Memory B cell (primary cell): ENCODE measurements at regions not wholly inside any gene's neighbourhood (a gene's known extent, or its start where the extent isn't known, plus 50 kb on each side); places are given as distances from the start of the nearest gene placed in this dataset.
"Not testable (repeated sequence)": the region's sequence is repeated elsewhere in the genome, so short reads cannot be mapped to it uniquely, and the experiment has no call there.

Source experiments
- ATAC-seq: fragments of 150-1000 bp; cut with Tn5 transposase; 2 replicates; pipeline ENCODE4 v1.10.0; 2021; ENCODE audit warnings: low read depth, mild to moderate bottlenecking, moderate library complexity
- DNase-seq, 2 donors: peaks; one replicate each; pipeline ENCODE4 v3.0.0; 2022; ENCODE audit warnings: low spot score in 2 of 2
- H3K27ac Mint-ChIP-seq: one replicate; pipeline ENCODE4 v1.8.0; 2022; ENCODE audit warnings: mild to moderate bottlenecking, moderate library complexity, mixed read lengths
- H3K27me3 Mint-ChIP-seq: one replicate; pipeline ENCODE4 v1.8.0; 2022; ENCODE audit warnings: mixed read lengths
- H3K36me3 Mint-ChIP-seq: one replicate; pipeline ENCODE4 v1.8.0; 2022; ENCODE audit warnings: mild to moderate bottlenecking, mixed read lengths
- H3K4me1 Mint-ChIP-seq: one replicate; pipeline ENCODE4 v1.8.0; 2022; ENCODE audit warnings: mixed read lengths
- H3K4me3 Mint-ChIP-seq: one replicate; pipeline ENCODE4 v1.8.0; 2022; ENCODE audit warnings: mild to moderate bottlenecking, moderate library complexity, mixed read lengths
- H3K9me3 Mint-ChIP-seq: one replicate; pipeline ENCODE4 v1.8.0; 2022; ENCODE audit warnings: mixed read lengths

GRCh38 chr6:170223718-170224693 is 66.9 kb downstream of the DLL1 start:
- no peaks in the 10 kb centered on the region for H3K27me3 Mint-ChIP-seq
- no peak for DNase-seq
- no peaks in the 10 kb centered on the region for H3K36me3 Mint-ChIP-seq
- ATAC-seq, result no peak
- H3K4me1 Mint-ChIP-seq, result peaks cover 7% of the 10 kb centered on the region
- no peaks in the 10 kb centered on the region for H3K9me3 Mint-ChIP-seq
- H3K27ac Mint-ChIP-seq, result no peak overlapping the region
- H3K4me3 Mint-ChIP-seq, result no peak overlapping the region

GRCh38 chr6:170222498-170223471 is 68.1 kb downstream of the DLL1 start:
- Mint-ChIP-seq H3K36me3 (no peaks in the 10 kb centered on the region), H3K27ac (no peak overlapping the region), H3K9me3 (no peaks in the 10 kb centered on the region), H3K4me1 (peaks cover 7% of the 10 kb centered on the region), H3K27me3 (no peaks in the 10 kb centered on the region), H3K4me3 (peak overlapping the region; percentile 3)
- DNase-seq, result no peak
- ATAC-seq, result no peak

GRCh38 chr6:170221753-170222400 is 69.0 kb downstream of the DLL1 start:
- Mint-ChIP-seq H3K36me3 (no peaks in the 10 kb centered on the region), H3K4me1 (peaks cover 7% of the 10 kb centered on the region), H3K9me3 (no peaks in the 10 kb centered on the region), H3K4me3 (no peak overlapping the region), H3K27ac (no peak overlapping the region), H3K27me3 (no peaks in the 10 kb centered on the region)
- no peak for DNase-seq
- ATAC-seq, result no peak

GRCh38 chr6:170221052-170221752 is 69.7 kb downstream of the DLL1 start:
- no peaks in the 10 kb centered on the region for H3K9me3 Mint-ChIP-seq
- no peaks in the 10 kb centered on the region for H3K36me3 Mint-ChIP-seq
- H3K27ac Mint-ChIP-seq, result no peak overlapping the region
- DNase-seq (no peak), ATAC-seq (no peak)
- H3K27me3 Mint-ChIP-seq, result no peaks in the 10 kb centered on the region
- H3K4me3 Mint-ChIP-seq, result no peak overlapping the region
- H3K4me1 Mint-ChIP-seq, result peaks cover 7% of the 10 kb centered on the region

- not testable (repeated sequence) for H3K27ac Mint-ChIP-seq, DNase-seq, H3K4me1 Mint-ChIP-seq, H3K27me3 Mint-ChIP-seq, H3K9me3 Mint-ChIP-seq, H3K4me3 Mint-ChIP-seq, H3K36me3 Mint-ChIP-seq, ATAC-seq
Observed at GRCh38 chr6:170213637-170214018, 77.2 kb downstream of the DLL1 start.

GRCh38 chr6:170212956-170213636 is 77.8 kb downstream of the DLL1 start:
- Mint-ChIP-seq H3K4me3 (no peak overlapping the region), H3K27me3 (peaks cover 3% of the 10 kb centered on the region), H3K36me3 (no peaks in the 10 kb centered on the region), H3K27ac (no peak overlapping the region), H3K4me1 (no peaks in the 10 kb centered on the region), H3K9me3 (no peaks in the 10 kb centered on the region)
- no peak for ATAC-seq
- no peak for DNase-seq

GRCh38 chr6:170212051-170212756 is 78.7 kb downstream of the DLL1 start:
- Mint-ChIP-seq H3K27me3 (peaks cover 3% of the 10 kb centered on the region), H3K4me1 (no peaks in the 10 kb centered on the region), H3K9me3 (no peaks in the 10 kb centered on the region), H3K36me3 (no peaks in the 10 kb centered on the region), H3K27ac (no peak overlapping the region), H3K4me3 (no peak overlapping the region)
- ATAC-seq, result no peak
- peak in 1 of 2 donors; percentile 6 for DNase-seq

- no peaks in the 10 kb centered on the region for H3K9me3 Mint-ChIP-seq
- no peaks in the 10 kb centered on the region for H3K4me1 Mint-ChIP-seq
- no peak for ATAC-seq
- peaks cover 3% of the 10 kb centered on the region for H3K27me3 Mint-ChIP-seq
- H3K27ac Mint-ChIP-seq, result no peak overlapping the region
- no peak overlapping the region for H3K4me3 Mint-ChIP-seq
- peak in 1 of 2 donors; percentile 3 for DNase-seq
- no peaks in the 10 kb centered on the region for H3K36me3 Mint-ChIP-seq
Observed at GRCh38 chr6:170211404-170212025, 79.4 kb downstream of the DLL1 start.

GRCh38 chr6:170210651-170211403 is 80.1 kb downstream of the DLL1 start:
- H3K4me1 Mint-ChIP-seq, result no peaks in the 10 kb centered on the region
- no peak overlapping the region for H3K27ac Mint-ChIP-seq
- DNase-seq (no peak), ATAC-seq (no peak)
- H3K4me3 Mint-ChIP-seq, result no peak overlapping the region
- peaks cover 8% of the 10 kb centered on the region for H3K27me3 Mint-ChIP-seq
- no peaks in the 10 kb centered on the region for H3K9me3 Mint-ChIP-seq
- H3K36me3 Mint-ChIP-seq, result no peaks in the 10 kb centered on the region

GRCh38 chr6:170210026-170210390 is 80.9 kb downstream of the DLL1 start:
- H3K4me3 Mint-ChIP-seq, result no peak overlapping the region
- H3K36me3 Mint-ChIP-seq, result no peaks in the 10 kb centered on the region
- peaks cover 8% of the 10 kb centered on the region for H3K27me3 Mint-ChIP-seq
- H3K9me3 Mint-ChIP-seq, result no peaks in the 10 kb centered on the region
- no peak overlapping the region for H3K27ac Mint-ChIP-seq
- ATAC-seq (no peak), DNase-seq (no peak)
- no peaks in the 10 kb centered on the region for H3K4me1 Mint-ChIP-seq

GRCh38 chr6:170209354-170210025 is 81.4 kb downstream of the DLL1 start:
- DNase-seq (no peak), ATAC-seq (no peak)
- H3K4me3 Mint-ChIP-seq, result no peak overlapping the region
- H3K27me3 Mint-ChIP-seq, result peaks cover 8% of the 10 kb centered on the region
- H3K27ac Mint-ChIP-seq, result no peak overlapping the region
- H3K9me3 Mint-ChIP-seq, result no peaks in the 10 kb centered on the region
- H3K4me1 Mint-ChIP-seq, result no peaks in the 10 kb centered on the region
- H3K36me3 Mint-ChIP-seq, result no peaks in the 10 kb centered on the region
